ENCODE measurements at regions not wholly inside any gene's neighbourhood (a gene's known extent, or its start where the extent isn't known, plus 50 kb on each side); places are given as distances from the start of the nearest gene placed in this dataset.
"Not testable (repeated sequence)": the region's sequence is repeated elsewhere in the genome, so short reads cannot be mapped to it uniquely, and the experiment has no call there.

GRCh38 chr10:118953598-118954393, 75.7 kb upstream of the NANOS1 start:
- no peak for DNase-seq

GRCh38 chr10:118955531-118955930, 74.0 kb upstream of the NANOS1 start:
- no peak for DNase-seq

- no peak for DNase-seq
Measured at GRCh38 chr10:118955951-118956801, 73.3 kb upstream of the NANOS1 start.

- DNase-seq = no peak
Measured at GRCh38 chr10:118956802-118957442, 72.6 kb upstream of the NANOS1 start.

GRCh38 chr10:118957443-118957825, 72.1 kb upstream of the NANOS1 start:
- DNase-seq = no peak

GRCh38 chr10:118957966-118958365, 71.5 kb upstream of the NANOS1 start:
- DNase-seq = no peak

- DNase-seq = no peak
Measured at GRCh38 chr10:118958559-118958958, 71.0 kb upstream of the NANOS1 start.

GRCh38 chr10:118958984-118959925, 70.3 kb upstream of the NANOS1 start:
- DNase-seq = no peak

- DNase-seq = no peak
Measured at GRCh38 chr10:118960157-118961090, 69.1 kb upstream of the NANOS1 start.

GRCh38 chr10:118961436-118961835, 68.1 kb upstream of the NANOS1 start:
- no peak for DNase-seq

GRCh38 chr10:118962331-118962868, 67.1 kb upstream of the NANOS1 start:
- not testable (repeated sequence) for DNase-seq

GRCh38 chr10:118963341-118963740, 66.2 kb upstream of the NANOS1 start:
- DNase-seq = no peak

GRCh38 chr10:118963933-118964332, 65.6 kb upstream of the NANOS1 start:
- no peak for DNase-seq

GRCh38 chr10:118964476-118964875, 65.0 kb upstream of the NANOS1 start:
- DNase-seq = not testable (repeated sequence)

GRCh38 chr10:118965096-118965495, 64.4 kb upstream of the NANOS1 start:
- no peak for DNase-seq

GRCh38 chr10:118965645-118966044, 63.9 kb upstream of the NANOS1 start:
- DNase-seq = no peak

- no peak for DNase-seq
Measured at GRCh38 chr10:118966076-118966849, 63.3 kb upstream of the NANOS1 start.

- DNase-seq = no peak
Measured at GRCh38 chr10:118966850-118967125, 62.7 kb upstream of the NANOS1 start.

GRCh38 chr10:118967160-118967559, 62.4 kb upstream of the NANOS1 start:
- DNase-seq = no peak

GRCh38 chr10:118968060-118968459, 61.5 kb upstream of the NANOS1 start:
- peak; percentile 41 for DNase-seq

Data from NCI-H1092 treated with DMSO at 0.1 percent for 48 hours (cell line).